PC-9 (cell line): ENCODE measurements at regions not wholly inside any gene's neighbourhood (a gene's known extent, or its start where the extent isn't known, plus 50 kb on each side); places are given as distances from the start of the nearest gene placed in this dataset.

Experiments
- EZH2 ChIP-seq: fragments of 200-600 bp; sonication (generic); IDR thresholded peaks from 2 replicates; pipeline ENCODE4 v1.8.0; 2017; ENCODE audit warnings: antibody characterized with exemption, low read depth
- TF ChIP-seq, protein P1 (sequence below): fragments of 200-600 bp; sonication (generic); conservative IDR thresholded peaks from 2 replicates; pipeline ENCODE4 v1.6.1; 2017; ENCODE audit warnings: mixed run types, antibody characterized with exemption, mild to moderate bottlenecking, moderate library complexity

DNA sequence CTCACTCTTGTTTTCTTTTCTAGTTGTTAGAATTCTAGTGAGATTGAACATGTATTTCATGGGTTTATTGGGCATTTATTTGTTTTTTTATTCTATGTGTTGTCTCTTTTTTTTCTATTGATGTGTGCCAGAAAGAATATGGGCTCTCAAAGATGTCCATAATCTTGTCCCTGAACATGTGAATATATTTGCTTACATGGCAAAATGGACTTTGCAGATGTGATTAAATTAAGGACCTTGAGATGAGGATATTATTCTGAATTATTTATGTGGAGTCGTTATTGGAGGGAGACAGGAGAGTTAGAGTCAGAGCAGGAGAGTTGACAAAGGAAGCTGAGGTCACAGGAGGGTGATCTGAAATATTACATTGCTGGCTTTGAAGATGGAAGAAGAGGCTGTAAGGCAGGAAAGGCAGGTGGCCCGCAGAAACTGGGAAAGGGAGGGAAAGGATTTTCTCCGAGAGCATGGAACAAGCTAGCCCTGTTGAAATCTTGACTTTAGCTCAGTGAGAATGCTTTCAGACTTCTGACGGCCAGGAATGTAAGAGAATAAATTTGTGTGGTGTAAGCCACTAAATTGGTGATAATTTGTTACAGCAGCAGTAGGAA lies 82.8 kb downstream of the NABP1 start:
- TF ChIP-seq, protein P1, sequence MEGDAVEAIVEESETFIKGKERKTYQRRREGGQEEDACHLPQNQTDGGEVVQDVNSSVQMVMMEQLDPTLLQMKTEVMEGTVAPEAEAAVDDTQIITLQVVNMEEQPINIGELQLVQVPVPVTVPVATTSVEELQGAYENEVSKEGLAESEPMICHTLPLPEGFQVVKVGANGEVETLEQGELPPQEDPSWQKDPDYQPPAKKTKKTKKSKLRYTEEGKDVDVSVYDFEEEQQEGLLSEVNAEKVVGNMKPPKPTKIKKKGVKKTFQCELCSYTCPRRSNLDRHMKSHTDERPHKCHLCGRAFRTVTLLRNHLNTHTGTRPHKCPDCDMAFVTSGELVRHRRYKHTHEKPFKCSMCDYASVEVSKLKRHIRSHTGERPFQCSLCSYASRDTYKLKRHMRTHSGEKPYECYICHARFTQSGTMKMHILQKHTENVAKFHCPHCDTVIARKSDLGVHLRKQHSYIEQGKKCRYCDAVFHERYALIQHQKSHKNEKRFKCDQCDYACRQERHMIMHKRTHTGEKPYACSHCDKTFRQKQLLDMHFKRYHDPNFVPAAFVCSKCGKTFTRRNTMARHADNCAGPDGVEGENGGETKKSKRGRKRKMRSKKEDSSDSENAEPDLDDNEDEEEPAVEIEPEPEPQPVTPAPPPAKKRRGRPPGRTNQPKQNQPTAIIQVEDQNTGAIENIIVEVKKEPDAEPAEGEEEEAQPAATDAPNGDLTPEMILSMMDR = no peak
- no peak for TF ChIP-seq EZH2
